GM19324 (cell line): ENCODE measurements at regions not wholly inside any gene's neighbourhood (a gene's known extent, or its start where the extent isn't known, plus 50 kb on each side); places are given as distances from the start of the nearest gene placed in this dataset.
"Not testable (repeated sequence)": the region's sequence is repeated elsewhere in the genome, so short reads cannot be mapped to it uniquely, and the experiment has no call there.

Source experiments
- ATAC-seq: cut with Tn5 transposase; IDR thresholded peaks from one replicate; pipeline ENCODE4 v1.9.1; 2021; ENCODE audit warnings: mild to moderate bottlenecking, moderate library complexity; ENCODE audit not compliant: unreplicated experiment, low FRiP score

DNA sequence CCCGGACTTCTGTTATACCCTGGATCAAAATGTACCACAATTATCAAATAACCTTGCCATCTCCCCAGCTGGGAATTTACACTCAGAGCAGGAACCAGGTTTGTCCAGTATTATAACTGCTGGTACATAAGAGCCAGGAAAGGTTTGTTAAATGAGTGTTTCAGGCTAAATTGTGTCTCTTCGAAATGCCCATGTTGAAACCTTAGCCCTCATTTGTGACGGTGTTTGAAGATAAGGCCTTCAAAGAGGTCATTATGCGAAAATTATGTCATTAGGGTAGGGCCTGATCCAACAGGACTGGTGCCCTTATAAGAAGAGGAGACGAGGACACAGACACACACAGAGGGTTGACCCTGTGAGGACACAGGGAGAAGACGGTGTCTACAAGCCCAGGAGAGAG, 73.5 kb upstream of the DHRSX start:
- ATAC-seq, result no peak

GRCh38 chrX:2572740-2573139, 72.0 kb upstream of the DHRSX start:
- no peak for ATAC-seq

DNA sequence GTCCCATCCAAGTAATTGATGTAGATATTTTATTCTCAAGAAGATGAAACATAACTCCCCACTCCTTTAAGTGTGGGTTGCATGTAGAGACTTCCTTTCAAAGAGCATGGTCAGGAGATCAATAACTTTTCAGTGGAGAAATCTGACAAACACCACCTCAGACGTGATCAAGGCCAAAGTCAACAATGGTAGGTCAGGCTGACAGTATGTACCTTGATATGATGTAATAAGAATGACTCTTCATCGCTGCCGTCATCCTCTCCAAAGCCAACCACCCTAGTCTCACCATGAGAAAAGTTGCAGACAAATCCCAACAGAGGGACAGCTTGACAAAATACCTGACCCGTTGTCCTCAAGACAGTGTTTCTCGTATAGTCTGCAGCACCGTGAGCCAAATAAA, 67.3 kb upstream of the DHRSX start:
- no peak for ATAC-seq

DNA sequence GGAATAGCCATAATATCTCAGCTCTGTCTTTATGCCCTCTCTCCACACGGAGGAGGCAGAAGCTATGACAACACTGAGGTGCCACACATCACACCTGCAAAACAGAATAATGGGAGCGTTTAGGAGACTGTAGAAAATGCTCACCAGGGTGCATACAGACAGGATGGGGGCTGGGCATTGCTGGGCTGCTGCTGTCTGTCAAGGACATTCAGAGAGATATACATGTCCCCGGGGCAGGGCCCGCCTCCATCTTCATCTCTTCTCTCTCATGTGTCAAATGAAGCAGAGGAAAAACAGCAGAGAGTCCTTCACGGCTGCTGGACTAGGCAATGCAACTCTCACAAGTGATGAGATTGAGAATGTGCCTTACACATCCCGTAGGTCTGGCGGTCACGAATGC, 65.3 kb upstream of the DHRSX start:
- no peak for ATAC-seq

DNA sequence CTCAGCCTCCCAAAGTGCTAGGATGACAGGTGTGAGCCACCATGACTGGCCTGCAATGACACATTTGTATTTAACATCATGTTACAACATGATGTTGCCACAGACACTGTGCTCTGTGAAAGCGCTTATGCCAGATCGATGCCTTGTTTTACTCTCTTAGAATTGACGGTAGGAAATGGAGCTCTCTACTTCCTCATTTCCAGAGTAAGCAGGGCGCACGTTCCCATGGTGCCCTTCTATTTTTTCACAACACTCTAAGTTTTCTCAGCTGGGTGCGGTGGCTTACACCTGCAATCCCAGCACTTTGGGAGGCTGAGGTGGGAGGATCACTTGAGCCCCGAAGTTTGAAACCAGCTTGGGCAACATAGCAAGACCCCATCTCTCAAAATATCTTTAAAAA, 60.7 kb upstream of the DHRSX start:
- ATAC-seq, result no peak

GRCh38 chrX:2559124-2559523, 58.3 kb upstream of the DHRSX start:
- no peak for ATAC-seq

GRCh38 chrX:2554891-2555290, 54.1 kb upstream of the DHRSX start:
- no peak for ATAC-seq

- ATAC-seq, result not testable (repeated sequence)
Observed at GRCh38 chrX:2554066-2554465, 53.3 kb upstream of the DHRSX start.

- no peak for ATAC-seq
Observed at GRCh38 chrX:2552621-2553201, 51.9 kb upstream of the DHRSX start.

DNA sequence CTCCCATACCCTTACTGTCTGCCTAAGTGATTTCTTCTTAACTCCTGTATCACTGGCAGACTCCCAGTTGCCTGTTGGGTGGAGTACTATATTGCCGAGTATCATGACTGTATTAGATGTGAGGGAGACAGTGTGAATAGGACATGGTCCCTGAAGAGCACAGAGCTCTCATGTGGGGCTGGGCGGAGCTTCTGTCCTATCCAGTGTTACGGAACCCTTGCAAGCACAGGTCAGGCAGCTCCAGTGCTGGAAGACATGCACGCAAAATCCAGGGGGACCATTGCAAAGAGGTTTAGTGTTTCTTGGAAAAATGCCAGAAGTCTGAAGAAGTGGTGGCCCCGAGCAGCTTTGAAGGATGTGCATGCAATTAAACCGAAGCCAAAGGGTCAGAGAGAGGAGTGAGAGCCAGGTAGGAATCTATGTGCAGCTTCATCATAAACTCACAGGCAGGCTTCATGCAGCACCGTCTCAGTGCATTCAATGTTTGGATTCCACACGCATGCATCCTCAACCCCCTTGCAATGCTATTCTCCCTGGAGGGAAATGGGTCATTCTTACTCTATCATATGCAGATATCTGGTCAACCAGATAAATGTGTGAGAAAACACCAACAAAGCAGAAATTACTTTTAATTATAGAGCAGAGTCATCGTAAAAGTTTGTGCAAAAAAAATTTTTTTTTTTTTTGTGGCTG, 49.7 kb upstream of the DHRSX start:
- no peak for ATAC-seq
